Stomach (tissue), 4 donors: ENCODE measurements at regions not wholly inside any gene's neighbourhood (a gene's known extent, or its start where the extent isn't known, plus 50 kb on each side); places are given as distances from the start of the nearest gene placed in this dataset.

Experiments used
- CTCF ChIP-seq, 7 experiments: fragments of 450-650 bp in 4 of 7; fragments of 200-600 bp in 3 of 7; sonication (generic) in 3 of 7; IDR thresholded peaks; one replicate each; pipeline ENCODE4 v1.5.1; 2016 to 2019; ENCODE audit warnings: antibody characterized with exemption in 7 of 7, control low read depth in 2 of 7, mild to moderate bottlenecking in 1 of 7
- EP300 ChIP-seq: sonication (generic); formaldehyde crosslinking; IDR thresholded peaks from one replicate; pipeline ENCODE4 v1.6.1; 2017; ENCODE audit warnings: antibody characterized with exemption
- POLR2A ChIP-seq, 4 donors: fragments of 450-650 bp; IDR thresholded peaks; one replicate each; pipeline ENCODE4 v1.6.1; 2016; ENCODE audit warnings: antibody characterized with exemption in 4 of 4, control low read depth in 2 of 4, mild to moderate bottlenecking in 1 of 4, moderate library complexity in 1 of 4

- TF ChIP-seq CTCF (IDR thresholded peaks at IDR 0.05) (no peak), EP300 (no peak), POLR2A (IDR thresholded peaks at IDR 0.05) (no peak)
Measured at GRCh38 chr1:91622616-91623015, 122.0 kb downstream of the CDC7 start.
